ENCODE measurements at regions not wholly inside any gene's neighbourhood (a gene's known extent, or its start where the extent isn't known, plus 50 kb on each side); places are given as distances from the start of the nearest gene placed in this dataset.

DNA sequence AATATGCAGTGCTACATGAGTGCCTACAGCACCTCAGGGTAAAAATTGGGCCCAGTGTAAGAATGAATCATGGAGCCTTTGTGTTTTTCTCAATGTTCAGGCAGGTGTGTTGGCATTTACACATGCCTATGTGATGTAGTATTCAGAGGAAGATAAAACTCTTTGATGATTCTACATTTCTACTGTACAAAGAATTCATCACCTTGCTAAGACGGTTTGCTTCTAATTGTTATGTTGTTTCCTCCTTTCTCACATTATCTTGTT is 867.3 kb downstream of the TTLL7 start:
- TF ChIP-seq, protein P1, sequence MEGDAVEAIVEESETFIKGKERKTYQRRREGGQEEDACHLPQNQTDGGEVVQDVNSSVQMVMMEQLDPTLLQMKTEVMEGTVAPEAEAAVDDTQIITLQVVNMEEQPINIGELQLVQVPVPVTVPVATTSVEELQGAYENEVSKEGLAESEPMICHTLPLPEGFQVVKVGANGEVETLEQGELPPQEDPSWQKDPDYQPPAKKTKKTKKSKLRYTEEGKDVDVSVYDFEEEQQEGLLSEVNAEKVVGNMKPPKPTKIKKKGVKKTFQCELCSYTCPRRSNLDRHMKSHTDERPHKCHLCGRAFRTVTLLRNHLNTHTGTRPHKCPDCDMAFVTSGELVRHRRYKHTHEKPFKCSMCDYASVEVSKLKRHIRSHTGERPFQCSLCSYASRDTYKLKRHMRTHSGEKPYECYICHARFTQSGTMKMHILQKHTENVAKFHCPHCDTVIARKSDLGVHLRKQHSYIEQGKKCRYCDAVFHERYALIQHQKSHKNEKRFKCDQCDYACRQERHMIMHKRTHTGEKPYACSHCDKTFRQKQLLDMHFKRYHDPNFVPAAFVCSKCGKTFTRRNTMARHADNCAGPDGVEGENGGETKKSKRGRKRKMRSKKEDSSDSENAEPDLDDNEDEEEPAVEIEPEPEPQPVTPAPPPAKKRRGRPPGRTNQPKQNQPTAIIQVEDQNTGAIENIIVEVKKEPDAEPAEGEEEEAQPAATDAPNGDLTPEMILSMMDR (IDR thresholded peaks at IDR 0.05): no peak

DNA sequence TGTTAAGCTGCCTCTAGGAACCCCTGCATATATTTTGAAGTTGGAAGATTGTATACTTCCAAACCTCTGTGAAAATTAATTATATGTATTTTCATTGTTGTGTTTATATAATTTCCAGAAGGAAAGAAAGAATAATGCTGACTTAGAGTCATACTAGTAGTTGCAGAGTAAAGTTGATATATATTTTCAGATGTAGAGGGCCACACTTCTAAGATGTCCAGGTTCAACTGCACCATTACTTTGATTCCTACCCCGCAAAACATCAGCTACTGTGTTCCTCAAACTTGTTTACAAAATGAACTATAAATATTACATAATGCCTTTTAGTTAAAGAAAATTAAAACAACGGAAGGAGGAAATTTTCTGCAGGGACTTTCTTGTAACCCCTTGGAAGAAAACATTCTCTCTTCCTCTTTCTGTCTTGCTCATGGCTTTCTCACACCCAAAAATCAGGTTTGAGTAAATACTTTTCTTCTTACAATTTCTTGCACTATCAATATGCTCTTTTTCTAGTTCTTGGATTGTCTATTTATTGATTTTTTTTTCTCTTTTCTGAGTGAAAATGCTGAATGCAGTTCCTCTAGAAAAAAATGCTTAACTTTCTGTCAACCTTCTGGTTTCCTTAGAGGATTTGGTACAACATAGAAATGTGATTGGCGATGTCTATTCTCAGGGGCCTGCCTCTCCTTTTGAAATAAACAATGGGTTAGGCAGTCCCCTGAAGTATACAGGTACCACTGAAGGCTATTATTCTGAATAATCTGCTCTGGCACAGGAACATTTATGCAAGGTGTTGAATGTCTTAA is 867.8 kb downstream of the TTLL7 start:
- TF ChIP-seq, protein P1 (IDR thresholded peaks at IDR 0.05): no peak

DNA sequence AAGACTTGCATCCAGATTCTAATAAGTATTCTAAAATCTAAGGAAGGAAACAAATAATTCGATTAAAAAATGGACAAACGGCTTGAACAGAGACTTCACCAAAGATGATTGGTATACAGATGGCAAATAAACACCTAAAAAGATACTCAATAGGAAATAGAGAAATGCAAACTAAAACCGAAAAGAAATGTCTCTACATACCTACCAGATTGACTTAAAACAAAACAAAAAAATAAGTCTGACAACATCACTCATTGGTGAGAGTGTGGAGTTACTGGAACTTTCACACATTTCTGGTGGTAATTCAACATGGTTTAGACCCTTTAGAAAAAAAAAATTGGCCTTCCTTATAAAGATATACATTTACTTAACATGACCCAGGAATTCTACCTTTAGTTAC is 869.8 kb downstream of the TTLL7 start:
- TF ChIP-seq, protein P1 (IDR thresholded peaks at IDR 0.05): no peak

DNA sequence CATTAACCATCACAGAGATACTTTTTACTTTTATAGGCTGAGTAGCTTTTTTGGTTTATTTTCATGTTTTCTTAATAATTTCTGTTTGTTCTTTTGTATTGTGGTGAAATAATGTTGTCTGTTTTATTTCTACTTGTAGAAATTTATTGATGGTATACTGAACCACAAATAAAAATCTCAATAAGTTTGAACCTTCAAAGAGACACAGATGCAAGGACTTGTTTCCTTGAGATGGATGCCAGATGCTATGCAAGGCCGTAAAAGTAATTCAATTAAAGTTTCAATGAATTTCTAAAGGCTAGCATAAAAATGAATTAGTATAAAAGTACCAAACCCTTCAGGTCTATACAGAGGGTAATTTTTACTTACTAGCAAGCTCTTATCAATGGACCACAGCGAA is 873.5 kb downstream of the TTLL7 start:
- TF ChIP-seq, protein P1 (IDR thresholded peaks at IDR 0.05): no peak

DNA sequence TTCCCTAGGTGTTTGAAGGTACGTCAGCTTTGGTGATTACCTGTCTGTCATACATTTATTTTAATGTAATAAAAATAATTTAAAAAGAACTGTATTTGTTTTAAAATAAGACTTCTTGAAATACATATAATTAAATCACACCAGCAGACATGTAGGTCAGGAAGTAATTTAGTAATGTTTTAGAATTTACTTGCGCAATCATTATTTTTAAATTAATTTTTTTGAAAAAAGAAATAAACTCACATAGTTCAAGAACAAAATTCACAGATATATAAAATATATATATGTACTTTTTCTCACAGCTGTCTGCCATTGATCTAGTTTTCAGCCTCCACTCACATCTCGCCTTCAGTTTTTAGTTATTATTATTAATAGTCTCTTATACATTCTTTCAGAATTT is 875.9 kb downstream of the TTLL7 start:
- TF ChIP-seq, protein P1 (IDR thresholded peaks at IDR 0.05): no peak

DNA sequence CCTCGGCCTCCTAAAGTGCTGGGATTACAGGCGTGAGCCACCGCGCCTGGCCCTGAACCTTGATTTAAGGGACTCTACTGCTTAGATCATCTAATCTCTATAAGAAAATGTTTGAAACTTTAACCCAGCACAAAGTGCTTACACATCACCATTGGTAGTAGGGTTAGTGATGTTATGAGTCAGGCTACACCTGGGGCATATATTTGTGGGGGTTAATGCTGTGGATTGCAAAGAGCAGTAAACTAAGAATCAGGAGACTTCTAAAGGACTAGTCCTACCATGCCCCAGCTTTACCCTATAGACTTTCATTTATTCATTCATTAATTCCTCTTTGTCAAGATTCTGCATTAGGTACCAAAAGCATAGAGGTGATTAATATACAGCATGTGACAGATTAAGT is 880.5 kb downstream of the TTLL7 start:
- TF ChIP-seq, protein P1 (IDR thresholded peaks at IDR 0.05): no peak

DNA sequence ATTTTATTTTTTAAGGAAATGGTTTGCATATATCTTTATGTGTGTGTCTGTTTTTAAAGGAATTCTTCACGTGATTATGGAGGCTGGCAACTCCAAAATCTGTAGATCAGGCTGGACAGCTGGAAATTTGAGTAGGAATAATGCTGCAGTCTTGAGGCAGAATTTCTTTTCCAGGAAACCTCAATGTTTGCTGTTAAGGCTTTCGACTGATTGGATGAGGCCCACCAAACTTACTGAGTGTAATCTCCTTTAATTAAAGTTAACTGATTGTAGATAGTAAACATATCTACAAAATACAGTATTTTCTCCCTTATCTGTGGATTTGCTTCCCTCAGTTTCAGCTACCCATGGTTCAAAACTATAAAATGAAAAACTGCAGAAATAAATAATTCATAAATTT is 883.1 kb downstream of the TTLL7 start:
- TF ChIP-seq, protein P1 (IDR thresholded peaks at IDR 0.05): no peak
